Neural cell (in vitro differentiated cells): ENCODE measurements at regions not wholly inside any gene's neighbourhood (a gene's known extent, or its start where the extent isn't known, plus 50 kb on each side); places are given as distances from the start of the nearest gene placed in this dataset.

Experiments used
- H2AFZ ChIP-seq: fragments of 200-600, 300-800 bp; sonication (generic), shearing (Covaris generic); 2 replicates; pipeline ENCODE4 v1.6.0; 2014; ENCODE audit warnings: low read depth, mild to moderate bottlenecking, antibody characterized with exemption, low read length, moderate library complexity
- H3F3A ChIP-seq: fragments of 200-600 bp; shearing (Covaris generic); 2 replicates; pipeline ENCODE4 v1.6.1; 2016; ENCODE audit warnings: mild to moderate bottlenecking, moderate library complexity, mixed read lengths, antibody characterized with exemption, low read length; ENCODE audit not compliant: insufficient read depth, poor library complexity, severe bottlenecking
- H3K27ac ChIP-seq: fragments of 200-600, 300-800 bp; sonication (generic), shearing (Covaris generic); 2 replicates; pipeline ENCODE4 v1.5.1; 2014; ENCODE audit warnings: mild to moderate bottlenecking, low read length, moderate library complexity
- H3K27me3 ChIP-seq: fragments of 300-800, 200-600 bp; sonication (generic), shearing (Covaris generic); 2 replicates; pipeline ENCODE4 v1.6.0; 2014; ENCODE audit warnings: mild to moderate bottlenecking, low read depth, low read length, moderate library complexity; ENCODE audit not compliant: insufficient read depth
- H3K36me3 ChIP-seq: fragments of 300-800, 200-600 bp; sonication (generic), shearing (Covaris generic); 2 replicates; pipeline ENCODE4 v1.5.1; 2014; ENCODE audit warnings: mild to moderate bottlenecking, antibody characterized with exemption, low read length, moderate library complexity; ENCODE audit not compliant: insufficient read depth
- H3K4me2 ChIP-seq: fragments of 300-800, 200-600 bp; sonication (generic), shearing (Covaris generic); 2 replicates; pipeline ENCODE4 v1.6.0; 2014; ENCODE audit warnings: mild to moderate bottlenecking, low read length
- H3K4me3 ChIP-seq: fragments of 300-800, 200-600 bp; sonication (generic), shearing (Covaris generic); 2 replicates; pipeline ENCODE4 v1.5.1; 2014; ENCODE audit warnings: mild to moderate bottlenecking, low read length, moderate library complexity
- H3K79me2 ChIP-seq: fragments of 200-600 bp; shearing (Covaris generic); replicated peaks from 2 replicates; pipeline ENCODE4 v1.6.0; 2014; ENCODE audit warnings: mild to moderate bottlenecking, low read length, moderate library complexity; ENCODE audit not compliant: insufficient read depth
- H3K9ac ChIP-seq: fragments of 300-800, 200-600 bp; sonication (generic), shearing (Covaris generic); 2 replicates; pipeline ENCODE4 v1.6.1; 2016; ENCODE audit warnings: mild to moderate bottlenecking, low read length, mixed read lengths
- H3K9me2 ChIP-seq: fragments of 200-600 bp; shearing (Covaris generic); 2 replicates; pipeline ENCODE4 v1.6.1; 2016; ENCODE audit warnings: mild to moderate bottlenecking, low read length, mixed read lengths; ENCODE audit not compliant: insufficient read depth
- H3K9me3 ChIP-seq: fragments of 200-600, 300-800 bp; sonication (generic), shearing (Covaris generic); 2 replicates; pipeline ENCODE4 v1.6.1; 2016; ENCODE audit warnings: mild to moderate bottlenecking, mixed run types, low read length, moderate library complexity, mixed read lengths
- H4K20me1 ChIP-seq: fragments of 200-600 bp; shearing (Covaris generic); 2 replicates; pipeline ENCODE4 v1.6.1; 2016; ENCODE audit warnings: mild to moderate bottlenecking, mixed run types; ENCODE audit not compliant: insufficient read depth
- CTCF ChIP-seq: fragments of 450-650 bp; IDR thresholded peaks from 2 replicates; pipeline ENCODE4 v1.5.1; 2014; ENCODE audit warnings: antibody characterized with exemption, mild to moderate bottlenecking, moderate library complexity; ENCODE audit not compliant: poor library complexity, severe bottlenecking
- EP300 ChIP-seq: fragments of 450-650 bp; conservative IDR thresholded peaks from 2 replicates; pipeline ENCODE4 v1.6.1; 2014; ENCODE audit warnings: antibody characterized with exemption, mild to moderate bottlenecking, moderate library complexity; ENCODE audit not compliant: poor library complexity, severe bottlenecking
- EZH2 ChIP-seq: fragments of 200-600, 300-800 bp; shearing (Covaris generic), sonication (generic); IDR thresholded peaks from 2 replicates; pipeline ENCODE4 v1.6.1; 2014; ENCODE audit warnings: antibody characterized with exemption, low read length, borderline replicate concordance, mild to moderate bottlenecking; ENCODE audit not compliant: insufficient read depth, poor library complexity, severe bottlenecking
- MXI1 ChIP-seq: fragments of 450-650 bp; conservative IDR thresholded peaks from 2 replicates; pipeline ENCODE4 v1.6.1; 2014; ENCODE audit warnings: antibody characterized with exemption, mild to moderate bottlenecking; ENCODE audit not compliant: poor library complexity, severe bottlenecking
- POLR2AphosphoS5 ChIP-seq: IDR thresholded peaks from 2 replicates; pipeline ENCODE4 v1.6.1; 2012
- RAD21 ChIP-seq: fragments of 450-650 bp; conservative IDR thresholded peaks from 2 replicates; pipeline ENCODE4 v1.6.1; 2014; ENCODE audit warnings: antibody characterized with exemption, mild to moderate bottlenecking, moderate library complexity
- REST ChIP-seq: IDR thresholded peaks from 2 replicates; pipeline ENCODE4 v1.6.1; 2012; ENCODE audit warnings: borderline replicate concordance
- SMC3 ChIP-seq: fragments of 450-650 bp; conservative IDR thresholded peaks from 2 replicates; pipeline ENCODE4 v1.6.1; 2014; ENCODE audit warnings: antibody characterized with exemption, mild to moderate bottlenecking, moderate library complexity; ENCODE audit not compliant: poor library complexity
- TAF1 ChIP-seq: IDR thresholded peaks from 2 replicates; pipeline ENCODE4 v1.6.1; 2012; ENCODE audit warnings: low read depth

GRCh38 chr1:183735069-183735860 is 69.7 kb upstream of the RGL1 start:
- H3K9ac ChIP-seq = no peak overlapping the region
- H3K9me2 ChIP-seq = no peaks in the 10 kb centered on the region
- H3K79me2 ChIP-seq = no peaks in the 10 kb centered on the region
- H2AFZ ChIP-seq = no peak overlapping the region
- H3F3A ChIP-seq = no peaks in the 10 kb centered on the region
- no peak overlapping the region for H3K4me2 ChIP-seq
- H4K20me1 ChIP-seq = no peaks in the 10 kb centered on the region
- no peaks in the 10 kb centered on the region for H3K36me3 ChIP-seq
- TF ChIP-seq POLR2AphosphoS5 (no peak), TAF1 (no peak), RAD21 (no peak), REST (no peak), SMC3 (no peak), CTCF (no peak), EZH2 (no peak), EP300 (no peak), MXI1 (no peak)
- no peak overlapping the region for H3K27ac ChIP-seq
- no peaks in the 10 kb centered on the region for H3K27me3 ChIP-seq
- no peaks in the 10 kb centered on the region for H3K9me3 ChIP-seq
- H3K4me3 ChIP-seq = no peak overlapping the region

- TF ChIP-seq TAF1 (no peak), EP300 (no peak), POLR2AphosphoS5 (no peak), SMC3 (no peak), EZH2 (no peak), RAD21 (no peak), REST (no peak)
- H3K36me3 ChIP-seq = no peaks in the 10 kb centered on the region
- H3K9me3 ChIP-seq = no peaks in the 10 kb centered on the region
- H3K9me2 ChIP-seq = no peaks in the 10 kb centered on the region
- no peak overlapping the region for H3K27ac ChIP-seq
- no peak overlapping the region for H2AFZ ChIP-seq
- H3K79me2 ChIP-seq = no peaks in the 10 kb centered on the region
- no peaks in the 10 kb centered on the region for H4K20me1 ChIP-seq
- no peaks in the 10 kb centered on the region for H3K27me3 ChIP-seq
- H3K4me3 ChIP-seq = no peak overlapping the region
- no peak overlapping the region for H3K4me2 ChIP-seq
- no peaks in the 10 kb centered on the region for H3F3A ChIP-seq
- H3K9ac ChIP-seq = no peak overlapping the region
Measured at GRCh38 chr1:183734543-183735036, 70.3 kb upstream of the RGL1 start.
